NCI-H510A (cell line): ENCODE measurements at regions not wholly inside any gene's neighbourhood (a gene's known extent, or its start where the extent isn't known, plus 50 kb on each side); places are given as distances from the start of the nearest gene placed in this dataset.
A peak's percentile ranks its signal among the peaks of the same experiment; 100 is the strongest.

Source experiments
- DNase-seq: peaks from one replicate; lab custom pipeline; 2025; lab: John Stamatoyannopoulos, UW

GRCh38 chr12:93134175-93134890 is 205.2 kb upstream of the EEA1 start:
- DNase-seq, result no peak

GRCh38 chr12:93134893-93135285 is 205.8 kb upstream of the EEA1 start:
- DNase-seq, result no peak

- DNase-seq, result peak; percentile 68
Measured at GRCh38 chr12:93135286-93136239, 206.5 kb upstream of the EEA1 start.

GRCh38 chr12:93136253-93137055 is 207.4 kb upstream of the EEA1 start:
- no peak for DNase-seq

- DNase-seq, result no peak
Measured at GRCh38 chr12:93137656-93138612, 208.8 kb upstream of the EEA1 start.

GRCh38 chr12:93139028-93139665 is 210.1 kb upstream of the EEA1 start:
- DNase-seq, result no peak

- DNase-seq, result no peak
Measured at GRCh38 chr12:93140325-93140724, 211.2 kb upstream of the EEA1 start.

- no peak for DNase-seq
Measured at GRCh38 chr12:93140801-93141200, 211.7 kb upstream of the EEA1 start.

GRCh38 chr12:93142881-93143280 is 213.8 kb upstream of the EEA1 start:
- DNase-seq, result no peak

- DNase-seq, result no peak
Measured at GRCh38 chr12:93144109-93144508, 215.0 kb upstream of the EEA1 start.

- DNase-seq, result no peak
Measured at GRCh38 chr12:93145086-93145485, 216.0 kb upstream of the EEA1 start.

- DNase-seq, result no peak
Measured at GRCh38 chr12:93146263-93146939, 217.3 kb upstream of the EEA1 start.

GRCh38 chr12:93146970-93147369 is 217.9 kb upstream of the EEA1 start:
- DNase-seq, result no peak

GRCh38 chr12:93148412-93148811 is 219.3 kb upstream of the EEA1 start:
- DNase-seq, result no peak

GRCh38 chr12:93149229-93149628 is 220.1 kb upstream of the EEA1 start:
- DNase-seq, result no peak

GRCh38 chr12:93151079-93151762 is 222.1 kb upstream of the EEA1 start:
- no peak for DNase-seq

- DNase-seq, result no peak
Measured at GRCh38 chr12:93152617-93153016, 223.5 kb upstream of the EEA1 start.

GRCh38 chr12:93153321-93153720 is 224.2 kb upstream of the EEA1 start:
- DNase-seq, result no peak

GRCh38 chr12:93154096-93154728 is 223.5 kb upstream of the NUDT4 start:
- no peak for DNase-seq
